Kidney capillary endothelial cell (primary cell): ENCODE measurements at regions not wholly inside any gene's neighbourhood (a gene's known extent, or its start where the extent isn't known, plus 50 kb on each side); places are given as distances from the start of the nearest gene placed in this dataset.

ENCODE experiments used
- DNase-seq: peaks from one replicate; pipeline ENCODE4 v3.0.0-alpha.2; 2018; ENCODE audit warnings: low spot score

- DNase-seq = no peak
These were observed 440.8 kb upstream of the SALL3 start for GRCh38 chr18:78538669-78539440.

- no peak for DNase-seq
These were observed 438.7 kb upstream of the SALL3 start for GRCh38 chr18:78540636-78541529.

- DNase-seq = no peak
These were observed 437.4 kb upstream of the SALL3 start for GRCh38 chr18:78542204-78542603.

GRCh38 chr18:78543201-78543725, 436.4 kb upstream of the SALL3 start:
- DNase-seq = no peak

- no peak for DNase-seq
These were observed 433.3 kb upstream of the SALL3 start for GRCh38 chr18:78546281-78546680.

- DNase-seq = no peak
These were observed 431.8 kb upstream of the SALL3 start for GRCh38 chr18:78547817-78548216.

- DNase-seq = no peak
These were observed 431.2 kb upstream of the SALL3 start for GRCh38 chr18:78548261-78549058.

GRCh38 chr18:78549971-78550370, 429.6 kb upstream of the SALL3 start:
- DNase-seq = no peak

- DNase-seq = no peak
These were observed 424.5 kb upstream of the SALL3 start for GRCh38 chr18:78554944-78555608.

- no peak for DNase-seq
These were observed 422.2 kb upstream of the SALL3 start for GRCh38 chr18:78557371-78557770.

- DNase-seq = no peak
These were observed 421.4 kb upstream of the SALL3 start for GRCh38 chr18:78558101-78558810.

GRCh38 chr18:78558948-78559347, 420.7 kb upstream of the SALL3 start:
- DNase-seq = no peak

GRCh38 chr18:78559584-78559983, 420.0 kb upstream of the SALL3 start:
- DNase-seq = no peak

GRCh38 chr18:78561757-78562510, 417.7 kb upstream of the SALL3 start:
- no peak for DNase-seq

- DNase-seq = no peak
These were observed 417.1 kb upstream of the SALL3 start for GRCh38 chr18:78562531-78562961.

- no peak for DNase-seq
These were observed 416.5 kb upstream of the SALL3 start for GRCh38 chr18:78563110-78563509.

GRCh38 chr18:78564030-78564429, 415.6 kb upstream of the SALL3 start:
- DNase-seq = no peak

GRCh38 chr18:78564518-78564917, 415.1 kb upstream of the SALL3 start:
- DNase-seq = no peak

- no peak for DNase-seq
These were observed 414.4 kb upstream of the SALL3 start for GRCh38 chr18:78565240-78565639.

- no peak for DNase-seq
These were observed 413.6 kb upstream of the SALL3 start for GRCh38 chr18:78566065-78566464.
